NB4 (cell line): ENCODE measurements at regions not wholly inside any gene's neighbourhood (a gene's known extent, or its start where the extent isn't known, plus 50 kb on each side); places are given as distances from the start of the nearest gene placed in this dataset.

ENCODE experiments used
- CTCF ChIP-seq: IDR thresholded peaks from one replicate; pipeline ENCODE4 v1.5.1; 2012; ENCODE audit warnings: low read depth, low read length
- MAX ChIP-seq: IDR thresholded peaks from 2 replicates; pipeline ENCODE4 v1.6.1; 2011; ENCODE audit warnings: low read depth, low read length

GRCh38 chr6:67030861-67031260, 1323.8 kb upstream of the EYS start:
- TF ChIP-seq CTCF = no peak
- TF ChIP-seq MAX = no peak
